MM.1S (cell line): ENCODE measurements at regions not wholly inside any gene's neighbourhood (a gene's known extent, or its start where the extent isn't known, plus 50 kb on each side); places are given as distances from the start of the nearest gene placed in this dataset.

Experiments used
- DNase-seq: peaks from one replicate; pipeline ENCODE4 v3.0.0-alpha.2; 2015
- H2AFZ ChIP-seq: fragments of 300-600 bp; sonication (generic); 2 replicates; pipeline ENCODE4 v1.6.0; 2016; ENCODE audit warnings: antibody characterized with exemption, low read length
- H3F3A ChIP-seq: fragments of 300-600 bp; sonication (generic); 2 replicates; pipeline ENCODE4 v1.6.1; 2016; ENCODE audit warnings: mild to moderate bottlenecking, antibody characterized with exemption, low read length, moderate library complexity, mixed read lengths; ENCODE audit not compliant: insufficient read depth
- H3K27ac ChIP-seq: fragments of 300-600 bp; sonication (generic); 2 replicates; pipeline ENCODE4 v1.5.1; 2016; ENCODE audit warnings: mild to moderate bottlenecking, low read length
- H3K27me3 ChIP-seq: fragments of 300-600 bp; sonication (generic); replicated peaks from 2 replicates; pipeline ENCODE4 v1.6.0; 2016; ENCODE audit warnings: low read length; ENCODE audit not compliant: insufficient read depth
- H3K36me3 ChIP-seq: fragments of 300-600 bp; sonication (generic); replicated peaks from 2 replicates; pipeline ENCODE4 v1.6.1; 2016; ENCODE audit warnings: mild to moderate bottlenecking, low read length, mixed read lengths; ENCODE audit not compliant: insufficient read depth
- H3K4me1 ChIP-seq: fragments of 300-600 bp; sonication (generic); 2 replicates; pipeline ENCODE4 v1.6.1; 2016; ENCODE audit warnings: low read length, mixed read lengths
- H3K4me2 ChIP-seq: fragments of 300-600 bp; sonication (generic); 2 replicates; pipeline ENCODE4 v1.6.0; 2016; ENCODE audit warnings: low read depth, low read length
- H3K4me3 ChIP-seq: fragments of 300-600 bp; sonication (generic); 2 replicates; pipeline ENCODE4 v1.5.1; 2016; ENCODE audit warnings: low read length, mixed read lengths
- H3K79me2 ChIP-seq: fragments of 300-600 bp; sonication (generic); 2 replicates; pipeline ENCODE4 v1.6.1; 2016; ENCODE audit warnings: mixed run types, low read length, mixed read lengths
- H3K9ac ChIP-seq: fragments of 300-600 bp; sonication (generic); 2 replicates; pipeline ENCODE4 v1.6.1; 2016; ENCODE audit warnings: low read length, mixed read lengths
- H3K9me2 ChIP-seq: fragments of 300-600 bp; sonication (generic); replicated peaks from 2 replicates; pipeline ENCODE4 v1.6.1; 2016; ENCODE audit warnings: mild to moderate bottlenecking, low read length, mixed read lengths; ENCODE audit not compliant: insufficient read depth
- H3K9me3 ChIP-seq: fragments of 300-600 bp; sonication (generic); replicated peaks from 2 replicates; pipeline ENCODE4 v1.6.1; 2016; ENCODE audit warnings: mild to moderate bottlenecking, low read length, mixed read lengths; ENCODE audit not compliant: insufficient read depth
- H4K20me1 ChIP-seq: fragments of 300-600 bp; sonication (generic); 2 replicates; pipeline ENCODE4 v1.6.1; 2016; ENCODE audit warnings: mild to moderate bottlenecking, low read length, moderate library complexity, mixed read lengths; ENCODE audit not compliant: insufficient read depth
- EZH2 ChIP-seq: fragments of 300-600 bp; sonication (generic); optimal IDR thresholded peaks from 2 replicates; pipeline ENCODE3; 2017; ENCODE audit warnings: low read depth, mild to moderate bottlenecking, antibody characterized with exemption, low read length, mixed read lengths
- EZH2phosphoT487 ChIP-seq: fragments of 300-600 bp; sonication (generic); IDR thresholded peaks from 2 replicates; pipeline ENCODE4 v1.6.1; 2018; ENCODE audit warnings: antibody characterized with exemption, low read length
- TF ChIP-seq, protein P1 (sequence below): fragments of 300-600 bp; sonication (generic); IDR thresholded peaks from 2 replicates; pipeline ENCODE4 v1.5.1; 2016; ENCODE audit warnings: antibody characterized with exemption, low read length, mixed read lengths

DNA sequence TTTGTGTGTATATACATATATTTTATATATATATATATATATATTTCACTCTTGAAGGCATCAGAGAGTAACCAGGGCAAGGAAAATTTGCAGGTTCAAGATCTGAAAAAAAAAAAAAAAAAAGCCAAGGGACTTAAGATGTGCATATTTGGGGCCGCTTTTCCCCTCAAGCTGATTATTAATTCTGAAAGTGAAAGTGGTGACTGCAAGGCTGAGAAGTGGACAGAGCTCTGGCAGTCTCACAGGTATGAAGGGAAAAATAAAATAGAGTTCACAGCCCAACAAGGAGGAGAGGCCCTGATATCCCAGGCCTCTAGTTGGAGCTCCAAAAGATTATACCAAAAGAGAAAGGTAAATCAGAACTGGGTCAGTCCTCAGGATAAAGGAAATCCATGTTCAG lies 234.4 kb upstream of the GAS1 start:
- H3K27ac ChIP-seq = no peak overlapping the region
- DNase-seq = peak; percentile 41
- no peaks in the 10 kb centered on the region for H3K36me3 ChIP-seq
- H3K9me3 ChIP-seq = no peaks in the 10 kb centered on the region
- H2AFZ ChIP-seq = no peak overlapping the region
- H3K79me2 ChIP-seq = no peaks in the 10 kb centered on the region
- H3K4me1 ChIP-seq = no peaks in the 10 kb centered on the region
- TF ChIP-seq EZH2 = no peak
- no peak for TF ChIP-seq EZH2phosphoT487
- TF ChIP-seq, protein P1, sequence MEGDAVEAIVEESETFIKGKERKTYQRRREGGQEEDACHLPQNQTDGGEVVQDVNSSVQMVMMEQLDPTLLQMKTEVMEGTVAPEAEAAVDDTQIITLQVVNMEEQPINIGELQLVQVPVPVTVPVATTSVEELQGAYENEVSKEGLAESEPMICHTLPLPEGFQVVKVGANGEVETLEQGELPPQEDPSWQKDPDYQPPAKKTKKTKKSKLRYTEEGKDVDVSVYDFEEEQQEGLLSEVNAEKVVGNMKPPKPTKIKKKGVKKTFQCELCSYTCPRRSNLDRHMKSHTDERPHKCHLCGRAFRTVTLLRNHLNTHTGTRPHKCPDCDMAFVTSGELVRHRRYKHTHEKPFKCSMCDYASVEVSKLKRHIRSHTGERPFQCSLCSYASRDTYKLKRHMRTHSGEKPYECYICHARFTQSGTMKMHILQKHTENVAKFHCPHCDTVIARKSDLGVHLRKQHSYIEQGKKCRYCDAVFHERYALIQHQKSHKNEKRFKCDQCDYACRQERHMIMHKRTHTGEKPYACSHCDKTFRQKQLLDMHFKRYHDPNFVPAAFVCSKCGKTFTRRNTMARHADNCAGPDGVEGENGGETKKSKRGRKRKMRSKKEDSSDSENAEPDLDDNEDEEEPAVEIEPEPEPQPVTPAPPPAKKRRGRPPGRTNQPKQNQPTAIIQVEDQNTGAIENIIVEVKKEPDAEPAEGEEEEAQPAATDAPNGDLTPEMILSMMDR = no peak
- no peak overlapping the region for H3K4me3 ChIP-seq
- H3K9me2 ChIP-seq = no peaks in the 10 kb centered on the region
- H3F3A ChIP-seq = no peaks in the 10 kb centered on the region
- no peak overlapping the region for H3K9ac ChIP-seq
- no peaks in the 10 kb centered on the region for H3K27me3 ChIP-seq
- H3K4me2 ChIP-seq = no peak overlapping the region
- no peaks in the 10 kb centered on the region for H4K20me1 ChIP-seq

DNA sequence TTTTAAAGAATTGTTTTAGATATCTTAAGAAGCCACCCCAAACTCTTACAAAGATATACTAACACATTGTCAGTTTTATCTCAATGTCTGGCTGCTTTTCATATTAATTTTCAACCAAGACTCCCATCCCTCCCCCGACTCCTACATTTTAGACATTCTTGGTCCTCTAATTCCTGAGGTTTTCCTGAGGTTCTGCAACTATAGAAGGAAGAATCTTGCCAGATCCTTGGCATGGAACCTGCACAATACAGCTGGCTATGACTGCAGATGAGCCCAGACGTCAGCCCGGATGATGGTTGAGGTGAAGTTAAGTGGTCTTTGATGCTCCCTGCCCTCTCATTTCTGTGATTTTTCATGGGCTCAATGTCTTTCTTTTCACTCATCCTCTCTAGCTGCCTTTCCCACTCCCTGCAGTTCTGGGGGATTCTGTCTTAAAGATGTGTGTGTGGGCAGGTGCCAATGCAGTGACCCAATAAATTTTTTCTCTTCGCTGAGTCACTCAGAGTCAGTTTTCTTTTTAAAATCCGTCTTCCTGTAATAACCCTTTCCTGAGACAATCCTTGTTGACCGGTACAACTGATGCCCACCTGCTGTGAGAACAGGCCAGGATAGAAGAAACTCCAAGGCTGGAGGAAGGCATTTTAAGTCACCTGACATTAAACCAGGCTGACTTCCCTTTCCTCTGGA lies 237.8 kb upstream of the GAS1 start:
- Histone ChIP-seq H3K36me3 (no peaks in the 10 kb centered on the region), H3K9me2 (no peaks in the 10 kb centered on the region), H3K27ac (no peak overlapping the region), H3K9ac (no peak overlapping the region), H3K79me2 (no peaks in the 10 kb centered on the region), H3K27me3 (no peaks in the 10 kb centered on the region), H3K4me1 (no peaks in the 10 kb centered on the region), H3F3A (no peaks in the 10 kb centered on the region), H2AFZ (no peak overlapping the region), H3K4me3 (no peak overlapping the region), H3K4me2 (no peak overlapping the region), H3K9me3 (no peaks in the 10 kb centered on the region), H4K20me1 (no peaks in the 10 kb centered on the region)
- TF ChIP-seq, protein P1 = no peak
- no peak for TF ChIP-seq EZH2
- TF ChIP-seq EZH2phosphoT487 = no peak
- DNase-seq = no peak

DNA sequence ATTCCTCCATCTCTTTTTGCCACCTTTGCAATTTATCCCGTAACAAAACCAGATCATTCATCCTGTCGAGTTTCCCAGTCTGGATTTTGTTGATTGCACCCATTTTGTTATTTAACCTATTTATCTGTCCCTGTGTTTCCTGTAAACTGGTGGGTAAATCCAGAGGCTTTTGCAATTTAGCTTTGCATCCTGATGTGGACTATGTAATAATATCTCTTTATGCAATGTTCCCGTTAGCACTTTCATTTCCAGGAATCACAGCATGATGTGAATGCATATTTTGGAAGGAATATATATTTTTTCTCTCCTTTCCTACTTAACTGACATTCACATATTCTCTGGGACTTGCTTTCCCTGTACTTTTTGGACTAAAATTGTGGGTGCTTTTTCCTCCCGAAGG lies 240.3 kb upstream of the GAS1 start:
- Histone ChIP-seq H3K9me2 (no peaks in the 10 kb centered on the region), H3K36me3 (no peaks in the 10 kb centered on the region), H3K4me1 (no peaks in the 10 kb centered on the region), H3K27ac (no peak overlapping the region), H3K27me3 (no peaks in the 10 kb centered on the region), H3K9ac (no peak overlapping the region), H3K79me2 (no peaks in the 10 kb centered on the region), H3F3A (no peaks in the 10 kb centered on the region), H3K9me3 (no peaks in the 10 kb centered on the region), H4K20me1 (no peaks in the 10 kb centered on the region), H3K4me3 (no peak overlapping the region), H2AFZ (no peak overlapping the region), H3K4me2 (no peak overlapping the region)
- no peak for DNase-seq
- no peak for TF ChIP-seq EZH2
- TF ChIP-seq, protein P1 = no peak
